Islet of Langerhans (tissue), 1 donor: ENCODE measurements at regions not wholly inside any gene's neighbourhood (a gene's known extent, or its start where the extent isn't known, plus 50 kb on each side); places are given as distances from the start of the nearest gene placed in this dataset.

Source experiments
- FAIRE-seq: peaks from one replicate; lab custom pipeline; 2011; peaks lifted over from hg19 to GRCh38; lab: Jason Lieb, UNC

- FAIRE-seq = no peak
Measured at GRCh38 chr7:86947929-86948328, 111.5 kb downstream of the ELAPOR2 start.

- FAIRE-seq = no peak
Measured at GRCh38 chr7:86943447-86943846, 116.0 kb downstream of the ELAPOR2 start.

DNA sequence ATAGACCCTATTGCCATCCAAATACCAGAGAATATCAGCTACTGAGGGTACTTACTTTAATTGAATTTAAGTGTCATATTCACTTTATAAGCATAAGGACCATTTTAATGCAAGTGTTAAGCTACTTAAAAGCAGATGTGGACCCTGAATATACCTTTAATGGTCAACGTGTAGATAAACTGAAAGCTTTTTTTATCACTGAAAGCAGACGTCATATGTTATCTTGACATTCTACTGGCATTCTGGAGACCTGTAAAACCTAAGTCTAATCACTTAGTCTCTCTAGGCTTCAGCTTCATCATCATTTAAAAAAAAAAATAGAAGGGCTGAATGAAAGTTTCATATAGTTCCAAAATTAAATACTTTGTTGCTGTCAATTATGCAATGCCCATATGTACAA lies 116.5 kb downstream of the ELAPOR2 start:
- FAIRE-seq = no peak

GRCh38 chr7:86942081-86942480 lies 117.4 kb downstream of the ELAPOR2 start:
- no peak for FAIRE-seq

- FAIRE-seq = peak; percentile 98
Measured at GRCh38 chr7:86939197-86939814, 120.1 kb downstream of the ELAPOR2 start.

- FAIRE-seq = no peak
Measured at GRCh38 chr7:86937363-86937878, 122.0 kb downstream of the ELAPOR2 start.

DNA sequence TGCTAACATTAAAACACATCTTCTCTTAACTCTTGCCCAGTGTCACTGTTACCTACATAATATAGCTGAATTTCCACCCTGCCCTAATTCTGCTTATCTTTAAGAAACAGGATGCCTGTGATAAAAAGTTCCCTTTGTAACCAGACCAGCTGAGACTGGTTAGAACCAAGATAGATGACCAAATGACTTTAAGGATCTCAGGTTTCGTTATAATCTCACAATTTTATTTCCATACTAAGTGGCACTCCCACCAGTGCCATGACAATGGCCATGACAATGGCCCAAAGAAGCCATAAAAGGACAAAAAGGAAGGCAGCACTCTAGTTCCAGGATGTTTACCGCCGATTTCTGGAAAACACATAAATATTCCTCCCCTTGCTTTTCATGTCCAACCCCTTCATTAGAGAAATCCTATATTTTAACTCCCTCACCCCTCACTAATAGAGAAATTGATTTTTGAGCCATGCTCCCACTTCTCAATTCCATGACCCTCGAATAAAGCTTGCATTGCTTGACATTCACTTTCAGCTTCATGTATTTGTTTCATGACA lies 126.1 kb downstream of the ELAPOR2 start:
- FAIRE-seq = no peak

DNA sequence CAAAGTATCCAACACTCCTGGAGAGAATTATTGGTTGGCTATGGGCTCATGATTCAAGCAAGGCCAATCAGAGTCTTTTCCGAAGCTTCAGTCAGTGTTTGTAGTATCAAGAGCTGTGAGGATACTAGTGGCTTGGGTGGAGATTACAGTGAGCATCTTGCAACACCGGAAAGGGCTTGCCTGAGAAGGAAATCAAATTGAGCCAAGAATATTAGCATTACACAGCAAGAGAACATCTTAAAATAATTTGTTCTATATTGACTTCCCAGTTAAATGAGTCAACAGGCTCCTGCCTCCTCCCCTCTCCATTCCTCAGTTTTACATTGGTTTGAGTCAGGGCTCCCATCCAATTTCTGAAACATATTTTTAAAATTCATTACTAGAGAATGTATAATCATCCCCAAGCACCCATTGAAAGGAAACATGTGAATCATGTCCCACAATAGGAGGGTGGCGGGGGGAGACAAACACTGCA lies 127.4 kb downstream of the ELAPOR2 start:
- FAIRE-seq = no peak

DNA sequence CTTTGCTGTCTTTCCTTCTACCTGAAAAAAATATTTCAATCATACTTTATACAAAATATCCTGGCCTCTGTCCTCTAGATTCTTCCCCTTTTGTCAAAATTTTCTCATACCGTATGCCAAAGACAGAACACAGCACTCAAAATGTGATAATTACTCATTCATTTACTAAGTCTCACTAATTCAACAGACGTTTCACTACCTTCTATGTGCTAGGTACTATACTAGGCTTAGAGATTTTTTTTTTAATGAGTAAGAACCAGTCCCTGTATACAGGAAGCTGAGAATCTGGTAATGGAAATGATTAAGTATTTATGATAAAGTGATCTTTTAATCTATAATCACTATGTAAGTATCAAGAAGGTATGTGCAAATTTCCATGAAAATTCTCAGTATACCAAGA lies 128.0 kb downstream of the ELAPOR2 start:
- no peak for FAIRE-seq

DNA sequence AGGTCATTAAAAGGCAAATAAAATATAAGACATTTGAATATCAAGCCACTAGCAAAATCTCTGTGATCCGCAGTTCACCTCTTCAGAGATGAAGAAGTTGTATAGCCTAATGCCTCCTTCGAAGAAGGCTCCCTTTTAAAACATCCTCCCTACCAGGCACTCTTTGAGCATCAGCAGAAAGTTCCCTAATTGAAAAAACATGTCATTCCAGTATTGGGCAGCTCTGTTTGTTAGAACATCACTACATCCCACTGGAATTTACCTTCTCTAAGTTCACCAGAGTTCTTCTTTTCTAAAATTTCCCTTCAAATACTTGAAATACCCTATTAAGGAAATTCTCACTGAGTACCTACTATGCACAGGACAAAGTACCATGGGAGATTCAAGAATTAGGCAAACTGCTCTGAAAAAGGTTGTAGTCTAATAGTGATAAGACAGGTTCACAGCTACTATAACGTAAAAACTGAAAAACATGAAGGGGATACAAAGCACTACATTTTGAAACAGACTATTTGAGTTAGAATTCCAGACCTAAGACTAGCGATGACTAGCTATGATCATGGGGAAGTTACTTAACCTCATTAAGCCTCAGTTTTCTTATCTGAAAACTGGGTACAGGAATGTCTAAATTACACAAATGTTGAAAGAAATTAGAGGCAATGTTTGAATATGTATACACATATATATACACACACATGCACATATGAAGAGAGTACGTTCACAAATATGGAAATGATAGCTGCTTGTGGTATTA lies 128.7 kb downstream of the ELAPOR2 start:
- no peak for FAIRE-seq

DNA sequence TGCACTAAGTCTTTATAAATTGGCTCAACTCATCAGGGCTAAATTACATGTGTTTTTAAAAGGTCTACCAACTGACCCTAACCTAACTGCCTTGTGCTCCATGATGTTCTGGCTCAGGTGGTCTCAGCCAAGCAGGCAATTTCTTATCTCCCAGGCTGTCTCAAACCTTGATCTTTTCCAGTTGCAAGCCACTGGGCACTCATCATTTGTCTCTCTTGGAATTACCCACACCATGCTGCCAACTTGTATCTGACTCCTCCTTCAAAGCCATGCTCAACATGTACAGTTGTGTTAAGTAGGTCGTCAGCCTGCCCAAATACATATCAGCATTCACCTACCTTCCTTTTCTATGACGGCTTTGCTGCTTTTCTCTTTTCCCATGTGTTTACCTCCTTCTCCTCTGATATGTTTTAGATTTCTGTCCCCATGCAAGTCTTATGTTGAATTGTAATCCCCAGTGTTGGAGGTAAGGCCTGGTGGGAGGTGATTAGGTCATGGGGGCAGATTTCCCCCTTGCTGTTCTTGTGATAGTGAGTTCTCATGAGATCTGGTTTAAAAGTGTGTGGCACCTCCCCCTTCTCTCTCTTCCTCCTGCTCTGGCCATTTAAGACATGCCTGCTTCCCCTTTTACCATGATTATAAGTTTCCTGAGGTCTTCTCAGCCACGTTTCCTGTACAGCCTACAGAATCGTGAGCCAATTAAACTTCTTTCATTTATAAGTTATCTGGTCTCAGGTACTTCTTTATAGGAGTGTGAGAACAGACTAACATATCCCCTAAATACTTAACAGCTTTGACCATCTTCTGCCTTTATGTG lies 130.0 kb downstream of the ELAPOR2 start:
- no peak for FAIRE-seq

DNA sequence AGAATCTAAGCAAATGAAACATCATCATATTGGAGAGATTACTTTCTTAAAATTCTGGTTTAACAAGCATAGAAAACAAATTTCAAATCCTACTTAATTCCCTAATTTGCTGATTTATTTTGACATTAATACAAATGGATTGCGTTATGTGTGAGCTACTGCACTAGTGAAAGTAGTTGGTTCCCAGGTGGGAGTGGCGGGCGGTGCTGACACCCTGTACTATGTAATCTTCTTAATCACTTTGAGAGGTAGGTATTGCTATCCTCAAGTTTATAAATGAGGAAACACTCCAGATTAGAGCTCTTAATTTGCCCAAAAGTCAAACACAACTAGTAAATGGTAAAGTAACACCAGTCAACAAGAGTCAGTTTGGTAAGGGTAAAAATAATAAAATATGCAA lies 131.1 kb downstream of the ELAPOR2 start:
- FAIRE-seq = no peak

GRCh38 chr7:86926732-86927131 lies 132.7 kb downstream of the ELAPOR2 start:
- peak; percentile 45 for FAIRE-seq

GRCh38 chr7:86925221-86925620 lies 134.2 kb downstream of the ELAPOR2 start:
- FAIRE-seq = no peak

DNA sequence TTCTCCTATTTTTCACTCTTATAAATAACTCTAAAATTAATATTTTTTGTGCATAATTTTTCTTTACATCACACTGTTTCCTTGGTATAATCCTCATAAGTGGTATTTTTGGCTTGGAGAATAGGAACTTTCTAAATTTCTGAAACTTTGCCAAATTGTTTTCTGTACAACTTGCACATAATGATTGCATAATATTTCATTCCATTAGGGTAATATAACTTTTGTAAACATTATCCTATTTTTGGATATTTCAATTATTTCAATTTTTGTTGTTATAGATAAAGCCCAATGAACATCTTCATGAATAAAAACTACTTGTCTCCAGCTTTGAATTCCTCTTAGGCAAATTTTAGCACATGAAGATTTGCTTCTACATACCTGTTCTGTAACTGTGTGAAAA lies 135.9 kb downstream of the ELAPOR2 start:
- peak; percentile 30 for FAIRE-seq

DNA sequence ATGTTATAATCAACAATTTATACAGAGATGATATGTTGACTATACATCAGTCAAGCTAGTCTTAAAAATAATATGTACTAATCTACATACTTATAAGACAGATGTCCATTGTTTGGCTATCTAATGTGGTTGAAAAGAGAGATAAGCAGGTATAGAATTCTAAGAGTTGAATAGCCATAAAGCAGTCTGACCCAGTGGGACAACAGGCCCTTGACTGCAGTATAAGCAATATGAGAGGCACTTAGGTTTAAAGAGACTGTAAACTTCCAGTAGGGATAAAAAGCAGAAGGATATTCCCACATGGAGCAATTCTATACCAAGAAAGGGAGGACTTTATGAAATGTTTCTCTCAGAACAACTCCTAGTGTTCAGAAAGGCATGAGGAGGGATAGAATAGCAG lies 139.3 kb downstream of the ELAPOR2 start:
- FAIRE-seq = no peak

- no peak for FAIRE-seq
Measured at GRCh38 chr7:86918245-86918644, 141.2 kb downstream of the ELAPOR2 start.

GRCh38 chr7:86916277-86916825 lies 143.1 kb downstream of the ELAPOR2 start:
- no peak for FAIRE-seq

GRCh38 chr7:86914551-86914950 lies 144.9 kb downstream of the ELAPOR2 start:
- peak; percentile 51 for FAIRE-seq
